ENCODE measurements at regions not wholly inside any gene's neighbourhood (a gene's known extent, or its start where the extent isn't known, plus 50 kb on each side); places are given as distances from the start of the nearest gene placed in this dataset.

GRCh38 chr3:176906046-176906905 lies 291.0 kb downstream of the TBL1XR1 start:
- DNase-seq (no peak), ATAC-seq (ENCODE audit: low FRiP score) (peak; percentile 33)
- no peaks in the 10 kb centered on the region for H3K27me3 ChIP-seq (ENCODE audit: control insufficient read depth in 1 of 2, insufficient read depth in 2 of 2, low read length in 1 of 2)
- H3K27ac ChIP-seq (ENCODE audit: low read depth in 1 of 2, low read length in 2 of 2): peak overlapping the region; percentile 48 to 57
- H3K4me1 ChIP-seq (ENCODE audit: control insufficient read depth in 1 of 2, insufficient read depth in 2 of 2, low read length in 2 of 2): peaks cover 0 to 6% of the 10 kb centered on the region in 2 donors
- no peaks in the 10 kb centered on the region for H3K9me3 ChIP-seq (ENCODE audit: control insufficient read depth, low read length)
- H3K36me3 ChIP-seq (ENCODE audit: control insufficient read depth in 1 of 2, insufficient read depth in 2 of 2, low read length in 1 of 2): no peaks in the 10 kb centered on the region
- WGBS, 2 donors: 6 to 7% methylated on average over 5 of the region's 5 CpGs
- no peak overlapping the region for H3K4me3 ChIP-seq (ENCODE audit: low read length in 2 of 2)
- intact Hi-C loops (cut with DNase I): no loop called here

DNA sequence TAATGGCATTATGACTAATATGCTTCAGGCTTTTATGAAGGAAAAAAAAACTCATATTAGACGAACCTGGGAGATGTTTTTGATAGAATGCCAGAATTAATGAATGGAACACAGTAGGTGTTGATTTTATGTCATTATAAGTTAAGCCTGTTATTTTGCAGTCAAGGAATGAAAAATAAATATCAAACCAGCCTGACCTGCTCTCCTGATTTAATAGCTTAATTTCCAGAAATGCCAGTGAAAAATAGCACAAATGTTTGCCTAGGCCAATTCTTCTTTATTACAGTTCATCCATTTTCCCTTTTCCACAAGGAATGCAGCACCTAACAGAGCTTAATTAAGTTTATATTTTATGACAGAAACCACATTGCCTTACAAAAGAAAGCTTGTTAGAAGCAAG lies 292.0 kb downstream of the TBL1XR1 start:
- Histone ChIP-seq H3K36me3 (ENCODE audit: control insufficient read depth in 1 of 2, insufficient read depth in 2 of 2, low read length in 1 of 2) (no peaks in the 10 kb centered on the region), H3K27me3 (ENCODE audit: control insufficient read depth in 1 of 2, insufficient read depth in 2 of 2, low read length in 1 of 2) (no peaks in the 10 kb centered on the region), H3K9me3 (ENCODE audit: control insufficient read depth, low read length) (no peaks in the 10 kb centered on the region), H3K4me3 (ENCODE audit: low read length in 2 of 2) (no peak overlapping the region), H3K27ac (ENCODE audit: low read depth in 1 of 2, low read length in 2 of 2) (no peak overlapping the region), H3K4me1 (ENCODE audit: control insufficient read depth in 1 of 2, insufficient read depth in 2 of 2, low read length in 2 of 2) (peaks cover 0 to 6% of the 10 kb centered on the region in 2 donors)
- intact Hi-C loops (cut with DNase I): no loop called here
- DNase-seq (no peak), ATAC-seq (ENCODE audit: low FRiP score) (no peak)
- 2 to 3% methylated on average over 1 of the region's 1 CpG for WGBS, 2 donors

GRCh38 chr3:176904506-176904905 lies 292.8 kb downstream of the TBL1XR1 start:
- ATAC-seq (ENCODE audit: low FRiP score) (no peak), DNase-seq (no peak)
- Histone ChIP-seq H3K27ac (ENCODE audit: low read depth in 1 of 2, low read length in 2 of 2) (no peak overlapping the region), H3K27me3 (ENCODE audit: control insufficient read depth in 1 of 2, insufficient read depth in 2 of 2, low read length in 1 of 2) (no peaks in the 10 kb centered on the region), H3K4me3 (ENCODE audit: low read length in 2 of 2) (no peak overlapping the region), H3K9me3 (ENCODE audit: control insufficient read depth, low read length) (no peaks in the 10 kb centered on the region), H3K4me1 (ENCODE audit: control insufficient read depth in 1 of 2, insufficient read depth in 2 of 2, low read length in 2 of 2) (peaks cover 0 to 6% of the 10 kb centered on the region in 2 donors), H3K36me3 (ENCODE audit: control insufficient read depth in 1 of 2, insufficient read depth in 2 of 2, low read length in 1 of 2) (no peaks in the 10 kb centered on the region)
- intact Hi-C loops (cut with DNase I): no loop called here
- WGBS, 2 donors: 7 to 10% methylated on average over 4 of the region's 4 CpGs

DNA sequence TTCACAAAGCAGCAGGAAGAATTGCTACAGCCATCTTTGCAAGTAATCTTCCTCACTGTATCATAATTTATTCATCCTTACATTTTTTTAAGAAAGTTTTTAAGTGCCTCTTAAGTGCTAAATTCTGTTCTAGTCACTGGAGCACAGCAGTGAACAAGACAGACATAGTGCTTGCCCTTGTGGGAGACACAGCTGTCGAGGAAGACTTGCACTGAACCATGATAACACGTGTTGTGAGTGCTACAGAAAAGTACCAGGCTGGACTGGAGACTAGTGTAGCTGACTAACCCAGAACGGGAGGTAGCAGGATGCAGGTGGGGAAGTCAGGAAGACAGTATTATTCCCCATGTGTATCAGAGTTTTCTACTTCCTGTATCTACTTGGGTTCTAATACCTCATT lies 300.6 kb downstream of the TBL1XR1 start:
- Histone ChIP-seq H3K27ac (ENCODE audit: low read depth in 1 of 2, low read length in 2 of 2) (no peak overlapping the region), H3K27me3 (ENCODE audit: control insufficient read depth in 1 of 2, insufficient read depth in 2 of 2, low read length in 1 of 2) (no peaks in the 10 kb centered on the region), H3K9me3 (ENCODE audit: control insufficient read depth, low read length) (no peaks in the 10 kb centered on the region), H3K4me3 (ENCODE audit: low read length in 2 of 2) (no peak overlapping the region), H3K36me3 (ENCODE audit: control insufficient read depth in 1 of 2, insufficient read depth in 2 of 2, low read length in 1 of 2) (no peaks in the 10 kb centered on the region), H3K4me1 (ENCODE audit: control insufficient read depth in 1 of 2, insufficient read depth in 2 of 2, low read length in 2 of 2) (no peaks in the 10 kb centered on the region)
- ATAC-seq (ENCODE audit: low FRiP score): no peak
- intact Hi-C loops (cut with DNase I): no loop called here
- 78 to 81% methylated on average over 3 of the region's 3 CpGs for WGBS, 2 donors
- DNase-seq: no peak

DNA sequence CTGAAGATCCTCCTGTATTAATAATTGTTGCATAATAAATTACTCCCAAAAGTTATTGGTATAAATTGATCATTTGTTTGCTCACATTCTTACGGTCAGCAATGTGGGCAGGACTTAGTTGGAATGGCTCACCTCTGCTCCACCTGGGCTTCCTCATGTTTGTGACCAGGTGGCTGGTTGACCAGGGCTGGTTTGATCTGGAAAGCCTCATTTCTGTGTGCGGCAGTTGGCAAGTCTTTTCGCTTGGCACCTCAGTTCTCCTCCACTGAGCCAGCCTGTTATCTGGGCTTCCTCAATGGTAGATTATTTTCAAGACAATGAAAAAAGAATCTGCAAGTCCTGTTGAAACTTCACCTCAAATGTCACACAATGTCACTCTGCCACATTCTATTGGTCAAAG lies 301.1 kb downstream of the TBL1XR1 start:
- H3K36me3 ChIP-seq (ENCODE audit: control insufficient read depth in 1 of 2, insufficient read depth in 2 of 2, low read length in 1 of 2): no peaks in the 10 kb centered on the region
- intact Hi-C loops (cut with DNase I): no loop called here
- DNase-seq (no peak), ATAC-seq (ENCODE audit: low FRiP score) (no peak)
- no peaks in the 10 kb centered on the region for H3K9me3 ChIP-seq (ENCODE audit: control insufficient read depth, low read length)
- no peaks in the 10 kb centered on the region for H3K4me1 ChIP-seq (ENCODE audit: control insufficient read depth in 1 of 2, insufficient read depth in 2 of 2, low read length in 2 of 2)
- H3K4me3 ChIP-seq (ENCODE audit: low read length in 2 of 2): no peak overlapping the region
- no peaks in the 10 kb centered on the region for H3K27me3 ChIP-seq (ENCODE audit: control insufficient read depth in 1 of 2, insufficient read depth in 2 of 2, low read length in 1 of 2)
- WGBS, 2 donors: 90 to 91% methylated on average over 3 of the region's 3 CpGs
- H3K27ac ChIP-seq (ENCODE audit: low read depth in 1 of 2, low read length in 2 of 2): no peak overlapping the region

DNA sequence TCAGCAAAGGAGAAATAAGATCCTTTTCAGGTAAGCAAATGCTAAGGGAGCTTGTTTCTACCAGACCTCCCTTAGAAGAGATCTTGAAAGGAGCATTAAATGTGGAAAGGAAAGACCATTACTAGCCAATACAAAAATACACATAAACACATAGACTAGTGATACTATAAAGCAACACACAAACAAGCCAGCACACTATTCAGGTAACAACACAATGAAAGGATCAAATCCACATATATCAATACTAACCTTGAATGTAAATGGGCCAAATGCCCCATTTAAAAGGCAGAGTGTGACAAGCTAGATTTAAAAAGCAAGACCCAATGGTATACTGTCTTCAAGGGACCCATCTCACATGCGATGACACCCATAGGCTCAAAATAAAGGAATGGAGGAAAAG lies 317.6 kb downstream of the TBL1XR1 start:
- no peaks in the 10 kb centered on the region for H3K9me3 ChIP-seq (ENCODE audit: control insufficient read depth, low read length)
- WGBS, 2 donors: 94 to 97% methylated on average over 1 of the region's 1 CpG
- H3K4me1 ChIP-seq (ENCODE audit: control insufficient read depth in 1 of 2, insufficient read depth in 2 of 2, low read length in 2 of 2): no peaks in the 10 kb centered on the region
- H3K27me3 ChIP-seq (ENCODE audit: control insufficient read depth in 1 of 2, insufficient read depth in 2 of 2, low read length in 1 of 2): no peaks in the 10 kb centered on the region
- H3K36me3 ChIP-seq (ENCODE audit: control insufficient read depth in 1 of 2, insufficient read depth in 2 of 2, low read length in 1 of 2): no peaks in the 10 kb centered on the region
- DNase-seq (no peak), ATAC-seq (ENCODE audit: low FRiP score) (no peak)
- H3K27ac ChIP-seq (ENCODE audit: low read depth in 1 of 2, low read length in 2 of 2): no peak overlapping the region
- no peak overlapping the region for H3K4me3 ChIP-seq (ENCODE audit: low read length in 2 of 2)
- intact Hi-C loops (cut with DNase I): loop anchor here in 1 of 2 donors (10.0 kb wide), 1 partner anchor 1505 kb away; no protein-coding TSS in a partner anchor

DNA sequence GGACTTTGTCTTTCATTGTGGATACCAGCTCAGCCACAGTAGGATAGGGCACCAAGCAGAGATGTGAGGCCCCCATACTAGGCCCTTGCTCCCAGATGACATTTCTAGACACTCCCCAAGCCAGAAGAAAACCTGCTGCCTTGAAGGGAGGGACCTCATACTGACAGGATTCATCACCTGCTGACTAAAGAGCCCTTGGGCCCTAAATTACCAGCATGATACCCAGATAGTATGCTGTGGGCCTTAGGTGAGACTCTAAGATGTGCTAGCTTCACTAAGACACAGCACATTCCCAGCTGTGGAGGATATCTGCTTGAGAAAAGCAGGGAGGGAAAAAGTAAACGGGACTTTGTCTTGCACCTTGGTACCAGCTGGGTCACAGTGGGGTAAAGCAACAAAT lies 324.0 kb downstream of the TBL1XR1 start:
- no peak for DNase-seq
- no peaks in the 10 kb centered on the region for H3K36me3 ChIP-seq (ENCODE audit: control insufficient read depth in 1 of 2, insufficient read depth in 2 of 2, low read length in 1 of 2)
- no peak for ATAC-seq (ENCODE audit: low FRiP score)
- no peaks in the 10 kb centered on the region for H3K27me3 ChIP-seq (ENCODE audit: control insufficient read depth in 1 of 2, insufficient read depth in 2 of 2, low read length in 1 of 2)
- H3K4me1 ChIP-seq (ENCODE audit: control insufficient read depth in 1 of 2, insufficient read depth in 2 of 2, low read length in 2 of 2): no peaks in the 10 kb centered on the region
- no peaks in the 10 kb centered on the region for H3K9me3 ChIP-seq (ENCODE audit: control insufficient read depth, low read length)
- WGBS, 2 donors: 94 to 100% methylated on average over 1 of the region's 1 CpG
- no peak overlapping the region for H3K4me3 ChIP-seq (ENCODE audit: low read length in 2 of 2)
- H3K27ac ChIP-seq (ENCODE audit: low read depth in 1 of 2, low read length in 2 of 2): no peak overlapping the region
- intact Hi-C loops (cut with DNase I): loop anchor here (2.0 to 10.0 kb wide), 3 partner anchors 64 to 1512 kb away; no protein-coding TSS in a partner anchor

- WGBS, 2 donors: 9 to 10% methylated on average over 4 of the region's 4 CpGs
- no peak overlapping the region for H3K4me3 ChIP-seq (ENCODE audit: low read length in 2 of 2)
- no peaks in the 10 kb centered on the region for H3K9me3 ChIP-seq (ENCODE audit: control insufficient read depth, low read length)
- no peaks in the 10 kb centered on the region for H3K27me3 ChIP-seq (ENCODE audit: control insufficient read depth in 1 of 2, insufficient read depth in 2 of 2, low read length in 1 of 2)
- intact Hi-C loops (cut with DNase I): loop anchor here (2.0 to 10.0 kb wide), 3 partner anchors 65 to 1512 kb away; no protein-coding TSS in a partner anchor
- no peak overlapping the region for H3K27ac ChIP-seq (ENCODE audit: low read depth in 1 of 2, low read length in 2 of 2)
- no peaks in the 10 kb centered on the region for H3K4me1 ChIP-seq (ENCODE audit: control insufficient read depth in 1 of 2, insufficient read depth in 2 of 2, low read length in 2 of 2)
- DNase-seq (no peak), ATAC-seq (ENCODE audit: low FRiP score) (peak; percentile 68)
- no peaks in the 10 kb centered on the region for H3K36me3 ChIP-seq (ENCODE audit: control insufficient read depth in 1 of 2, insufficient read depth in 2 of 2, low read length in 1 of 2)
Observed at GRCh38 chr3:176872771-176873209, 324.5 kb downstream of the TBL1XR1 start.

- ATAC-seq (ENCODE audit: low FRiP score) (no peak), DNase-seq (no peak)
- intact Hi-C loops (cut with DNase I): loop anchor here (5.0 to 10.0 kb wide), 2 partner anchors 67 to 1514 kb away; no protein-coding TSS in a partner anchor
- H3K4me1 ChIP-seq (ENCODE audit: control insufficient read depth in 1 of 2, insufficient read depth in 2 of 2, low read length in 2 of 2): no peaks in the 10 kb centered on the region
- no peaks in the 10 kb centered on the region for H3K27me3 ChIP-seq (ENCODE audit: control insufficient read depth in 1 of 2, insufficient read depth in 2 of 2, low read length in 1 of 2)
- no peak overlapping the region for H3K4me3 ChIP-seq (ENCODE audit: low read length in 2 of 2)
- H3K36me3 ChIP-seq (ENCODE audit: control insufficient read depth in 1 of 2, insufficient read depth in 2 of 2, low read length in 1 of 2): no peaks in the 10 kb centered on the region
- H3K9me3 ChIP-seq (ENCODE audit: control insufficient read depth, low read length): no peaks in the 10 kb centered on the region
- no peak overlapping the region for H3K27ac ChIP-seq (ENCODE audit: low read depth in 1 of 2, low read length in 2 of 2)
- WGBS, 2 donors: 95 to 100% methylated on average over 1 of the region's 1 CpG
Observed at GRCh38 chr3:176870451-176870850, 326.8 kb downstream of the TBL1XR1 start.

All from aorta (tissue), 5 donors.